DMS 273 (cell line): ENCODE measurements at regions not wholly inside any gene's neighbourhood (a gene's known extent, or its start where the extent isn't known, plus 50 kb on each side); places are given as distances from the start of the nearest gene placed in this dataset.
"Not testable (repeated sequence)": the region's sequence is repeated elsewhere in the genome, so short reads cannot be mapped to it uniquely, and the experiment has no call there.

ENCODE experiments used
- DNase-seq: peaks from one replicate; lab custom pipeline; 2025; ENCODE audit not compliant: unreplicated experiment; lab: John Stamatoyannopoulos, UW

DNA sequence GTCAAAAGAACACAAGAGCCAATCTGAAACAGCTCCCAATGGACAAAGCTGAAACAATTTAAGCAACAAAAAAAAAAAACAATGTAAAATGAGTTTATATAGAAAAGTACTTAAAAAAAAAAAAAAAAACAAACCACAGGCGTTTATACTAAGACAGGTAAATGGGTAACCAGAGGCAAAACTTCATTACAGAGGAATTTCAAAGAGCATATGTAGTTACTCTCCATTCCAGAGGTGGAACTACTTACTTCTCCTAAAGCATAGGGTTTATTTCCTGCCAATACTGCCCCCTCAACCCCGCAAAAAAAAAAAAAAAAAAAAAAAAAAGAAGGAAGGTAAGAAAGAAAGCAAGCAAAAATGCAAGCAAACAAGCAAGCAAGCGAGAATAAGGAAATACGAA, 132.9 kb downstream of the LIG4 start:
- no peak for DNase-seq

DNA sequence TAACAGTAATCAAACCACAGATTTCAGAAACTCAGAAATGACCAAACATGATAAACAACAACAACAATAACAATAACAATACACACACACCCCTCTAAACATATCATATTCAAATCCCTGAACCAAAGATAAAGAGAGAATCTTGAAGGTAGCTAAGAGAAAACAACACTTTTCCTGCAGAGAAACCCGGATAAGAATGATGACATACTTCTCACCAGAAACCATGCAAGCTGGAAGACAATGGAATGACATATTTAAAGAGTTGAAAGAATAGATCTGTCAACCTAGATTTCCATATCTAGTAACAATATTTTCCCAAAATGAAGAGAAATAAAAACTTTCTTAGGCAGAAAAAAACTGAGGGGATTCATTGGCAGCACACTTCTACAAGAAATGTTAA, 138.1 kb downstream of the LIG4 start:
- DNase-seq: no peak

DNA sequence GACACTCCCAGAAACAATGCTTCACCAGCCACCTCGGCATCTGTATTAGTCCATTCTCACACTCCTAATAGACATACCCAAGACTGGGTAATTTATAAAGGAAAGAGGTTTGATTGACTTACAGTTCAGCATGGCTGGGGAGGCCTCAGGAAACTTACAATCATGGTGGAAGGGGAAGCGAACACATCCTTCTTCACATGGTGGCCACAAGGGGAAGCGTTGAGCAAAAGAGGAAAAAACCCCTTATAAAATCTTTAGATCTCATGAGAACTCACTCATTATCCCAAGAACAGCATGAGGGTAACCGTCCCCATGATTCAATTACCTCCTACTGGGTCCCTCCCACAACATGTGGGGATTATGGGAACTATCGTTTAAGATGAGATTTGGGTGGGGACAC, 140.9 kb downstream of the LIG4 start:
- DNase-seq: not testable (repeated sequence)

DNA sequence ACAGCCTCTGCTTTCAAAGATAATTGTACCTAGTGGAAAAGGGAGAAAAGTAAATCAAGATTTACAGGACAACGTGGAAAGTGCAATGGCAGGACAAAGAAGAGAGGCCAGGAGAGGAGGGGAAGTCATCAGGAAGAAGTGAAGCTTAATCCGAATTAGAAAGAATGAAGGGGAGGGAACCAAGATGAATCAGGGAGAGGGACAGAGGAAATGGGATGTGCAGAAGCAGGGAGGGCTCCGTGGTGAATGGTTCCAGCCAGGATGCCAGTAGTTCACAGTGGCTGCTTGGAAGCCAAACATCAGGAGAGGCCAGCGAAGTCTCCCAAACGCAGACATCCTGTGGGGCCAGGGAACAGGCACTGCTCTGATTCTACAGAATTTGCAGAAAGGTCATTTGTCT, 144.4 kb downstream of the LIG4 start:
- no peak for DNase-seq

DNA sequence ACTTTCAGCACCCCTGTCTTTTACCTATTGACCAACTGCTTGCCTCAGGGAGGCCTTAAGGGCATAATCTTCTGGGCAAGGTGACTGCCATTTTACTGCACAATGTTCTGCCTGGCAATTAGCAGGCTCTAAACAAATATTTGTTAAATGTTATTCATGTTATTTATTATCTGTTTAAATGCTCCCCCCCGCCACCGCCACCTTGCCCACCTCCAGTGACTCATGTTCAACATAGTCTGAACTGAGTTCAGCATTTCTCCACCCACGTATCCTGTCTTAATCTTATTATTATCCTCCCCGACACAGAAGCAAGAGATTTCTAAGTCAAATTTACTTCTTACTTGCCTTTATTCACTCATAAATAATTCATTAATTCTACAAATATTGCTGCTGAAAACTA, 144.8 kb downstream of the LIG4 start:
- no peak for DNase-seq

DNA sequence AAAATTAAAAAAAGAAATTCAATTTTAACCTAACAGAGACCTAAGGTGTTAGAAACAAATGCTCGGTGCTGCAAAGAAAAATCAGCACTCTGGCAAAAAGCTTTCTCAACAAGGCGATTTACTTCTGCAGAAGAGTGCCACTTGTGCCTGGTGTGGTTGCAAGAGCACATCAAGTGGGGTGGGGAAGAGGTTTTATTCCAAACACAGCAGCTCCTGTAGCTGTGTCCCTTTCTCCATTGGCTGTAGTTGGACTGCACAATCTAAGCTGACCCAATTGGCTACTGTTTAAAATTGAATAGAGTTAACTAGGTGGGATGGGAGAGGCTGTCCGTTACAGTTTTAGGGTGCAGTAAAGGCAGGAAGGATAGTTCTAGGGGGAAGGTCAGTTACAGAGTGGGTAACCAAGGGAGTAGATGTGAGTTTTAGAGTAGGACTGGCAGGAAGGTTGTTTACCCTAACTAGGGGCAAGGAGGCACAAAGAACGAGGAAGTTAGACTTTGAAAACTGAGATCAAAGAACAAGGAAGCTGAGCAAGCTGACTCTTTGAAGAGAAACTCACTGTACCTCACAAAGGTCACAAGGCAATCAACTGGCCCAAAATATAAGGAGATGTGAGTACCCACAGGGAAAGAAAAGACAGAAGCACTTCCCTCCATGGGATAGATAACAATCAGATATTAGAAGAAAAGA, 145.7 kb downstream of the LIG4 start:
- DNase-seq: no peak

DNA sequence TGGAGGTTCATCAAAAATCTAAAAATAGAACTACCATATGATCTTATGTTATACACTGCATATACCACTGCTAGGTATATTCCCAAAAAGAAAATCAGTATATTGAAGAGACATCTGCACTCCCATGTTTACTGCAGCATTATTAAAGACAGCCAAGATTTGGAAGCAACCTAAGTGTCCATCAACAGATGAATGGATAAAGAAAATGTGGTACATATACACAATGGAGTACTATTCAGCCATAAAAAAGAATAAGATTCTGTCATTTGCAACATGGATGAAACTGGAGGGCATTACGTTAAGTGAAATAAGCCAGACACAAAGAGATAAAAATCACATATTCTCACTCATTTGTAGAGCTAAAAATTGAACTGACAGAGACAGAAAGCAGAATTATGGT, 151.0 kb downstream of the LIG4 start:
- not testable (repeated sequence) for DNase-seq

DNA sequence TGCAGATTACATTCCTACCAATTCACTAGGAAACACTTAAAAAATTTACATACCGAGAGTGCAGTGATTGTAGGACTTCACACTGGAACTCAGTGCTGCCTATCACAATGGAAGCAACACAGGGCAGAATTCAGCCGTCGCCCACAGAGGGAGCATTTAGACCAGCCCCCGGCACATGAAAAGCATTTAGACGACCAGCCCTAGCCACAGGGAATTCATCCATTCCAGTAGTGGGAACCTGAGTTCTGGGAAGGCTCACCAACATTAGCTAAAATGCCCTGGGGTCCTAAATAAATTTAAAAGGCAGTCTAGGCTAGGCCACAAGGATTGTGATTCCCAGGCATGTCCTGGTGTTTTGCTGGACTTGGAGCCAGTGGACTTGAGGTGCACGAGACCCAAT, 155.2 kb downstream of the LIG4 start:
- no peak for DNase-seq

DNA sequence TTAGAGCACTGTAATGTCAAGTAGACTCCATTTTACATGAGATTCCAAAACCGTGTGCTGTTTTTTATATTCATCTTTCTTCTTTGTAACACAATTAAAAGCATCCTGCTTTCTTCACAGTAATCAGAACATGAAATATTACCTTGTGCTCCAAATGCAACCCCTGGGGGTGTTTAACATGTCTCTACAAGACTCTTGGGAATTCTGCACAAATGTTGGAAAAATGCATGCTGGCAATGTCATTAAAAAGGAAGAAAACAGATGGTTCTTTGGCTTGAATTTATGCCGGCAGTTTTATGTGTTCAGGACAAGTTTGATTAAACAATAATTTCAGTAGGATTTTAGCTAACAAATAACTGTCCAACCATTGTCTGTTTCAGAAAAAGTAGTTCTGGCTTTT, 159.1 kb downstream of the LIG4 start:
- peak; percentile 24 for DNase-seq

DNA sequence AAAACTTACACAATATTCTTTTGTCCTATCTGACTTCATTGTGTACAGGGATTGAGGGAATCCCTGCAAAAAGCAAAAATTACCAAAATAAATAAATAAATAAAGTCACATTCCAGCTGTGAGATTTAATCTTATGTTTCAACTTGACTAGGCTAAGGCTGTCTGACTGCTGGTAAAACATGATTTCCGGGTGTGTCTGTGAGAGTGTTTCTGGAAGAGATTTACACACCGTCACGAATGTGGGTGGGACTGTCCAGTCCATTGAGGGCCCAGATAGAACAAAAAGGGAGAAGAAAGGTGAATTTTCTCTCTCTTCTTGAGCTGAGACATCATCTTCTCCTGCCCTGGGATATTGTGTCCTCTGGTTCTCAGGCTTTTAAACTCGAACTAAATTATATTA, 166.1 kb downstream of the LIG4 start:
- no peak for DNase-seq

DNA sequence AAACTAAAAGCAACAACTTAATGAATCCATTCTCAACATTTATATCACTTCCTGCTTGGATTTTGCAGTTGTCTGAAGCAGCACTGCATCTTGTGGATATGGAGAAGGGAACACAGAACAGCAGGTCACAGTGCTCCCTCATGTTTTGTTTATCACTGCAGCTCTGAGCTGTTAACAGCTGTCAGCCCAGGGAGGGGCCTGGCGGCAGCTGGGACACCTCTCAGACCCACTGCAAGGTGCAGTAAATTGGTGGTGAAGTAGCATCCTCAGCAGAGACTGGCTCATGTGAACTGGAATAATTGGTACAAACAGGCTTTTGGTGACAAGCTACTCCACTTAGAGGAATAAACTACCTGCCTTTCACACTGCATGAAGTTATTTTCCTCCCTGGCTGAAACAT, 170.4 kb downstream of the LIG4 start:
- DNase-seq: peak; percentile 4

DNA sequence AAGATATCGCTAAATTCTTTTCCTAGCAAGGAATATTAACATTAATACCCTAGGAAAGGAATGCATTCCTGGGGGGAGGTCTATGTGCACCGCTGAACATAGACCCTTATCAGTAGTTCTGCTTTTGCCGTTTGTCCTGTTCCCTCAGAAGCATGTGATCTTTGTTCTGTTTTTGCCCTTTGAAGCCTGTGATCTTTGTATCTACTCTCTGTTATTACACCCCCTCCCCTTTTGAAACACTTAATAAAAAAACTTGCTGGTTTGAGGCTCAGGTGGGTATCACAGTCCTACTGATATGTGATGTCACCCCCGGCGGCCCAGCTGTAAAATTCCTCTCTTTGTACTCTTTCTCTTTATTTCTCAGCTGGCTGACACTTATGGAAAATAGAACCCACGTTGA, 172.5 kb downstream of the LIG4 start:
- not testable (repeated sequence) for DNase-seq

DNA sequence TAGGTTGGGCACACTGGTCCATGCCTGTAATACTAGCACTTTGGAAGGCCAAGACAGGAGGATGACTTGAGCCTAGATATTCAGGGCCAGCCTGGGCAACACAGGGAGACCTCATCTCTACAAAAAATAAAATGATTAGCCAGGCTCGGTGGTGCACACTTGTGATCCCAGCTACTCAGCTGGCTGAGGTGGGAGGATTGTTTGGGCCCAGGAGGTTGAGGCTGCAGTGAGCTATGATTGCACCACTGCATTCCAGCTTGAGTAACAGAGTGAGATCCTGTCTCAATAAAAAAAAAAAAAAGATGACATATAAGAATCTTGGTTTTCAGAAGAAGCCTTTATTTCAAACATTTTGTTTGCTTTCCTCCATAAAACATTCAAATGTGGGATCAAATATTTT, 178.0 kb downstream of the LIG4 start:
- DNase-seq: no peak

DNA sequence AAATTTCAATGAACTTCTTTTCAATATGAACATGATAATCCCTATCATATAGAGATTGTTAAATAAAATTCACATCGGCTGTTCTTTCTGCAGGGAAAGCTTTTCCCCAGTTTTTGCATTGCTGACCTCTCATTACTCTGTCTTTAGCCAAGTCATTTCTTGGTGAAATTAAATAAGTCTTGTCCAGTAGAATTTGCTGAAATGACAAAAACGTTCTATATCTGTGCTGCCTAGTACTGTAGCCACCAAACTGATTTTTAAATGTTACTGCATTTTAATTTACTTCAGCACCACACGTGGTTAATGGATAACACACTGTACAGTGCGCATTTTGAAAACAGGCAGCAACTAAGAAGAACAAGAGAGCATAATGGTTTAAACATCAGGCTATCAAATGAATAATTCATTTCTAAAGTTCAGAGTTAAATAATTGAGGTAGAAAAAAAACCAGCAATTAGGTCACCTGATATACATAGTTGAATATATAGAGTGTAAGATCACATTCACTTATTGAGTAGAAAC, 178.9 kb downstream of the LIG4 start:
- DNase-seq: no peak

DNA sequence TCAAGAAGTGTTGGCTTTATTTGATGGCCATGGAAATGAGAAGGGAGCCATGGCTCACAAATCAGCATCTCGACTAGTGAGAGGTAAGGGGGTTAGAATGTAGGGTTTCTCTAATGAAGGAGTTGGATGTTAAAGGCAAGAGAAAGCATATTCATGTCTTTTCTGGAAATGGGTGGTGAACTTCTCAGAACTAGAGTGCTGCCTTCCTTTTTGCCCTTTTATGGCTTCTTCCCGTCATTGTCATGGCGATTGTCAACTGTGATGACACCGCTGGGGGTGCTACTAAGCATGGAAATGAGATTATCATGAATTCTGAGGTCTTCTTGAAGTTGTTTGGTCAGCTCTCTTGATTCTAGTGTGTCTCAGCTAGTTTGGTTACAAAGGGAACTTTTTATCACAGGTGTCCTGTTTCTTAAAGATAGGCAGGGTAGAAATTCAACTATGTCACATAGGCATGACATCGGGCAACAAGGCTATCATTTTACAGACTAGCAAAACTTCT, 180.4 kb downstream of the LIG4 start:
- no peak for DNase-seq

DNA sequence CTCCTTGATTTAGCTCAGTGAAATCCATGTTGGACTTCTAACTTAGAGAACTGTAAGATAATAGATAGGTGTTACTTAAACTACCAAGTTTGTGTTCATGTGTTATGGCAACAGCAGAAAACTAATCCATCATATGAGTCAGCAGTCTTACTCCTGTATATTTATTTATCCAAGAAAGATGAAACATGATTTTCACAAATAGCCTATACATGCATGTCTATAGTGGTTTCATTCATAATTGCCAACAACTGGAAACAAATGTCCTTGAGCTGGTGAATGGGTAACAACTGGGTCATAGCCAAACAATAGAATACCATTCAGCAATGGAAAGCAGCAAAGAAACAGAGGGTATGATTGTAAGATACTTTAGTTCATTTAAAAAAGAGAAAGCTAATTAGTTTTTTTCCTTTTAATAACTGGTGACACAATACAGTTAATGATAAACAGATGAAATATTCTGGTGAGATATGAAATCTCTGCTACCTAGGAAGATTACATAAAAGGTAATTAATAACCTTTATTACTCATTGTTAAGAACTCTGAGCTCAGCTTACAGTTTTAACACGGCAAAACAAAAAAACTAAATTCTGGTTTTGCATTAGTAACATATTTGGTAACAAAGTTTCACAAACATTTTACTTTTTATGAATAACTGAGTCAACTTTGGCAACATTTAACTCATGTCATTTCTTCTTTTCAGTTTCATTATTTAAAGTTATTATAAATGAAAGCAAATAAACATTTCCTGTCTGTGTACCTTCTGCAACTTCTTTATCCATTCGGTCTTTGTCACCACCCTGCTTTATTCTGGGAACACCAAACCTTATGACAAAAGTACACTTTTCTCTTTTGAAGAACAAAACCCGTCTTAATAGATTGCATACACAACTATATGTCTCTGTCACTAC, 181.3 kb downstream of the LIG4 start:
- no peak for DNase-seq

DNA sequence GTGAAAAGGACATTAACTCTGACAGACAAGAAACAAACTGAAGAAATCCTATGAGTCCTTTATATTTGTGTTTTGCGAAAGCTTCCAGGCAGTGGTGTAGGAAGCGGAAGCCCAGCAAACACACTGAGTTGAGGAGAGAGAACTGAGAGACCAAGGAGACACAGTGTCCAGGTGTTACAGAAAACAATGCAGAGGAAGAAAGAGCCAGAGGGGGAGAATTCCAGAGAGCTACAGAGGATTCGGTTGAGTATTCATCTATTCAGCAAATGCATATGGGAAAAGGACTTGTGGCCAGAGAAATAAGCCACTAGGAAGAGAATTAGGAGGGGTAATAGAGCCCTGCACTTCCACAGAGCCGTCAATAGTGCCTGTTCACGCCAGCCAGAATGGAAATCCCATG, 183.5 kb downstream of the LIG4 start:
- DNase-seq: no peak

DNA sequence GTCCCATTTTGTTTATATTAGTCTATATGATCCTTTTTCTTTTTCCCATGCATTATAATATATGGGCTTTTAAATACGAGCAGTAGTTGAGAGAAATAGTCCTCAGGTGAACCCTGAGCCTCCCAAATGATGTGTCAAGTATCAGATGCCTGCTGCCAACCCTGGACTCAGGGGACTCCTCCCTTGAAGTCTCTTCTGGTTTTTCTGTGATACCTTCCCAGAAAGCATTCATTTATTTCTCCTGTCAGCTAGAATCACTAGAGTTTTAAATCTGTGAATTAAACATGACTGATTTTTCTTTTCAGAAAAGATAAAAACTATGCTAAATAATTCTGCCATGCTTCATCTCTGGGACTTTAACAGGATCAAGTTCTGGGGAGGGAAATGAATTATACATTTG, 184.6 kb downstream of the LIG4 start:
- DNase-seq: no peak

DNA sequence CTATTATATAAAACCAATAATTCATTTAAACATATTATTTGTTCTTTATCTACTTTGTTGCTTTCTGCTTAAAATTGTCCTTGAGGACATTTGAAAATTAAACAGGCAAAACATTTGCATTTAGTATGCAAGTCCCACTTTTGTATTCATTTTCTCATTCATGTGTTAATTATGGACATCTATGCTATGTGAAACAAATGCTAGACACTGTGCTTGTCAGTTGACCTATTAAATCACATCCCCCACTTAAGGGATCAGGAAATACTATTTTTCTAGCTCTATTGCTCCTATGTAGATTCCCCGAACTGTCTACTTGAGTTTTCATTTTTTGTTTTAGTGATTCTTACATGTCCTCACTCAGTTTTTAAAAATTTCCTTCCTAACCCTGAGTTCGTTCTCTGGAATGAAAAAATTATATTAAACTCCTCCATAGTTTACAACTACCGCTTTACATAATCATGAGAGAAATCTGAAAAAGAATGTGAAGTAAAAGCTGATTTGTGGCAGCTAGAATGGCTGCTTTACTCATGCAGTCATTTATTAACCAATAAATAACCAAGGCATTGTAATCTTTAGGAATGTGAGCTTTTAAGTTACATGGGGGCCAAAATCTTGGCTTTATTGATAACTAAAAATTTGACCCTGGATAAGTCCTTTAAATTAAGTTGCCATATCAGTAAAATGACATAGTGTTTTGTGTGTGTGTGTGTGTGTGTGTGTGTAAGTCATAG, 188.5 kb downstream of the LIG4 start:
- DNase-seq: no peak

DNA sequence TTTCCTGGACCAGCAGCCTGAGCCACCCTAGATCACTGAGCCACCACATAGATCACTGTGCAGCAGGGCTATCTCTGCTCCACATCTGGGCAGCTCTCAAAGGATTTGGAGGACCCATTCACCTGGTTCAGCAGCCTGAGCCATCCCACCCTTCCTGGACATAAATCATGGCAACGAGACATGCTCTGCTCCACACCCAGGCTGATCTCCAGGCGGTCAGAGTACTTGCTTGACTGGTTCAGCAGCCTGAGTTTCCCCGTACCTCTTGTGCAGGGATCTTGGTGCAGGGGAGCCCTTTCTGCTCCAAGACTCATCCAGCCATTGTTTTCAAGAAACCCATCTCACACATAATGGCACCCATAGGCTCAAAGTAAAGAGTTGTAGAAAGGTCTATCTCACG, 195.3 kb downstream of the LIG4 start:
- DNase-seq: no peak

DNA sequence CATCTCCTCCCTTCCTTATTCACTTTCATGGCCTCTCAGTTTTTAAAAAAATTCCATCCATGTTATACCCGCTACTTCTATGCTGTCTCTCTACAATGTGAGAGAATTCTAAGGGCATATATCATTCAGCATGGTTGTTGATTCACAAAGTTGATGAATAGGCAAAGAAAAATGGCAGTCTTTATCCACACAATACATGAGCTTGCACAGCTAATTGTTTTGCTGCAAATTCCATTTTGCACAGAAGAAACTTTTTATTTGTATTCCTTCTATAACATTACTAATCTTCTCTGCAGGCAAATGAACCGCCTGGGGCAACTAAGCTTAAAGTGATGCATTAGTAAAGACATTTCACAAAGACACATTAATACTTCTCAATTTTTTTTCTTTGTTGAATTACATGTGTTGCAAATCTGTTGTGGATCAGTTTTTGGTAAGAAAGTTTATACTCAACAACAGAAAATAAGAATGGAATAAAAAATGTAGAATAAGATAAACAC, 196.9 kb downstream of the LIG4 start:
- no peak for DNase-seq
